NB4 (cell line): ENCODE measurements at regions not wholly inside any gene's neighbourhood (a gene's known extent, or its start where the extent isn't known, plus 50 kb on each side); places are given as distances from the start of the nearest gene placed in this dataset.

Experiments
- CTCF ChIP-seq: IDR thresholded peaks from one replicate; pipeline ENCODE4 v1.5.1; 2012; ENCODE audit warnings: low read depth, low read length
- POLR2A ChIP-seq: IDR thresholded peaks from 2 replicates; pipeline ENCODE4 v1.6.1; 2011; ENCODE audit warnings: mild to moderate bottlenecking; ENCODE audit not compliant: insufficient read length; ENCODE audit errors: extremely low read depth

DNA sequence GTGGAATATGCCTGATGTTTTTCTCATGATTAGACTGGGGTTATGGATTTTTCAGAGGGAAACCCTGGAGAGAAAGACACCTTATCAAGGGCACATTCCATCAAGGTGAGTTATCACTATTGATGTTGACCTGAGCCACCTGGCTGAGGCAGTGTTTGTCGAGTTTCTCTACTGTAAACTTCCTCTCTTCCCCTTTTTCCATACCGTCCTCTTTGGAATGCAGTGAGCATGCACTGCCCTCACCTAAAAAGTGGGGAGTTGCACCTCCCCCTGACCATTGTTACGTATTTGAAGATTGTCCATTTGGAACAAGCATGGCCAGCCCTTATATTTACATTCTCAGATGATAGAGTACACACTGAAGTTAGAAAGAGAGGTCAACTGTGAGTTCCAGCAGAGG, 53.9 kb upstream of the PWP1 start:
- no peak for TF ChIP-seq POLR2A
- TF ChIP-seq CTCF = no peak
